ENCODE measurements at regions not wholly inside any gene's neighbourhood (a gene's known extent, or its start where the extent isn't known, plus 50 kb on each side); places are given as distances from the start of the nearest gene placed in this dataset.

DNA sequence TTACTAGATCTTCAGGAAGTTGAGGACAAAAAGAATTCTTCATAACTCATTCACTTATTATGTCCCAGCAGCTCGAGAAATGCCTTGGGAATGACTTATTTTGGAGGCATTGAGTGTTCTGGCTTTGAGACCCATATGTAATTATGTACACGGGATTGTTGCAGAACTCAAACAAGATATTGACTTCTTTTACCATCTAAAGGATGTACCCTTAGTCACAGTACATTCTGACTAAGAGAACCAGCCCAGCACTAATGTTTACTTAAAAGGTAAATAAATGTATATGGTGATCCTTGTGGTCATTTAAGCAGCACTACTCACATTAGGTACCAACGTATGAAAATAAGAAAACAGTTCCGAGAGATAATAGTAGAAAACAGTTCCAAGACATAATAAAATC lies 268.9 kb downstream of the ADCYAP1 start:
- no peaks in the 10 kb centered on the region for H3K79me1 ChIP-seq (ENCODE audit: low read depth, low read length)
- no peak overlapping the region for H4K8ac ChIP-seq (ENCODE audit: low read depth, low read length)
- no peak overlapping the region for H2AK5ac ChIP-seq (ENCODE audit: low read depth, low read length)
- no peak overlapping the region for H3K4me3 ChIP-seq (ENCODE audit: low read length in 2 of 2)
- H3K9me3 ChIP-seq (replicated peaks in 1 of 2; ENCODE audit: control insufficient read depth in 2 of 2, insufficient read depth in 1 of 2, low read depth in 1 of 2, low read length in 2 of 2) = peaks cover 0 to 2% of the 10 kb centered on the region in 2 donors
- WGBS, 2 donors (ENCODE audit: extremely low coverage in 2 of 2, insufficient read length in 2 of 2, insufficient replicate concordance in 1 of 2) = no CpG with 5 or more reads among the region's 4 CpGs
- no peaks in the 10 kb centered on the region for H3K27me3 ChIP-seq (ENCODE audit: control insufficient read depth in 3 of 3, insufficient read depth in 3 of 3, low read depth in 1 of 3, low read length in 3 of 3)
- no peak overlapping the region for H2AFZ ChIP-seq (ENCODE audit: low read length)
- DNase-seq (ENCODE audit: low spot score) = no peak
- no peak overlapping the region for H3K27ac ChIP-seq (replicated peaks; ENCODE audit: low read length)
- H2BK5ac ChIP-seq (ENCODE audit: low read length) = no peak overlapping the region
- H3K4ac ChIP-seq (ENCODE audit: low read length) = no peak overlapping the region
- no peak overlapping the region for H3K18ac ChIP-seq (ENCODE audit: low read length)
- H2BK120ac ChIP-seq (ENCODE audit: low read depth, low read length) = no peak overlapping the region
- H3K23ac ChIP-seq (ENCODE audit: low read depth, low read length, poor library complexity) = no peak overlapping the region
- H2BK15ac ChIP-seq (ENCODE audit: low read length) = no peak overlapping the region
- H3K4me2 ChIP-seq (ENCODE audit: insufficient read depth, low read length, poor library complexity, severe bottlenecking) = no peak overlapping the region
- no peak overlapping the region for H3K9ac ChIP-seq (ENCODE audit: low read depth, low read length, poor library complexity)
- no peak overlapping the region for H3K14ac ChIP-seq (ENCODE audit: low read length)
- no peaks in the 10 kb centered on the region for H3K36me3 ChIP-seq (replicated peaks in 1 of 2; ENCODE audit: control insufficient read depth in 2 of 2, insufficient read depth in 2 of 2, low read length in 2 of 2)
- H3K4me1 ChIP-seq (ENCODE audit: control insufficient read depth in 2 of 2, insufficient read depth in 1 of 2, low read depth in 1 of 2, low read length in 2 of 2) = no peaks in the 10 kb centered on the region
- H4K91ac ChIP-seq (ENCODE audit: low read depth, low read length, poor library complexity) = no peak overlapping the region
- H2BK12ac ChIP-seq (ENCODE audit: low read length) = no peak overlapping the region

DNA sequence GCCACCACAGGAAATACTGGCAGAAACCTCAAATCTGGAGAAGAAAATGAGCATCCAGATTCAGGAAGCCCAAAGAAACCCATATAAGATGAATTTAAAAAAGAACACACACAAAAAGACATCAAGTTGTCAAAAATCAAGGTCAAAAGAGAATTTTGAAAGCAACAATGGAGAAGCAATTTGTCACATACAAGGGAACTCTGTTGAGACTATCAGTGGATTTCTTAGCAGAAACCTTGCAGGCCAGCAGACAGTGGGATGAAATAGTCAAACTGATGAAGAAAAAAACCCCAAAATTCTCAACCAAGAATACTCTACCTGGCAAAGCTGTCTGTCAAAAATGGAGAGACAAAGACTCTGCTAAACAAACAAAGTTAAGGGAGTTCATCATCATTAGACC lies 272.6 kb downstream of the ADCYAP1 start:
- Histone ChIP-seq H2AFZ (ENCODE audit: low read length) (no peak overlapping the region), H3K9me3 (replicated peaks in 1 of 2; ENCODE audit: control insufficient read depth in 2 of 2, insufficient read depth in 1 of 2, low read depth in 1 of 2, low read length in 2 of 2) (peaks cover 0 to 2% of the 10 kb centered on the region in 2 donors), H2BK5ac (ENCODE audit: low read length) (no peak overlapping the region), H3K9ac (ENCODE audit: low read depth, low read length, poor library complexity) (no peak overlapping the region), H2BK120ac (ENCODE audit: low read depth, low read length) (no peak overlapping the region), H4K8ac (ENCODE audit: low read depth, low read length) (no peak overlapping the region), H2BK12ac (ENCODE audit: low read length) (no peak overlapping the region), H4K91ac (ENCODE audit: low read depth, low read length, poor library complexity) (no peak overlapping the region), H3K79me1 (ENCODE audit: low read depth, low read length) (no peaks in the 10 kb centered on the region), H3K14ac (ENCODE audit: low read length) (no peak overlapping the region), H3K4me2 (ENCODE audit: insufficient read depth, low read length, poor library complexity, severe bottlenecking) (no peak overlapping the region), H3K27me3 (ENCODE audit: control insufficient read depth in 3 of 3, insufficient read depth in 3 of 3, low read depth in 1 of 3, low read length in 3 of 3) (no peaks in the 10 kb centered on the region), H3K4me1 (ENCODE audit: control insufficient read depth in 2 of 2, insufficient read depth in 1 of 2, low read depth in 1 of 2, low read length in 2 of 2) (no peaks in the 10 kb centered on the region), H3K4ac (ENCODE audit: low read length) (no peak overlapping the region), H3K18ac (ENCODE audit: low read length) (no peak overlapping the region), H2BK15ac (ENCODE audit: low read length) (no peak overlapping the region), H2AK5ac (ENCODE audit: low read depth, low read length) (no peak overlapping the region), H3K36me3 (replicated peaks in 1 of 2; ENCODE audit: control insufficient read depth in 2 of 2, insufficient read depth in 2 of 2, low read length in 2 of 2) (no peaks in the 10 kb centered on the region), H3K23ac (ENCODE audit: low read depth, low read length, poor library complexity) (no peak overlapping the region), H3K4me3 (ENCODE audit: low read length in 2 of 2) (no peak overlapping the region), H3K27ac (replicated peaks; ENCODE audit: low read length) (no peak overlapping the region)
- no peak for DNase-seq (ENCODE audit: low spot score)

DNA sequence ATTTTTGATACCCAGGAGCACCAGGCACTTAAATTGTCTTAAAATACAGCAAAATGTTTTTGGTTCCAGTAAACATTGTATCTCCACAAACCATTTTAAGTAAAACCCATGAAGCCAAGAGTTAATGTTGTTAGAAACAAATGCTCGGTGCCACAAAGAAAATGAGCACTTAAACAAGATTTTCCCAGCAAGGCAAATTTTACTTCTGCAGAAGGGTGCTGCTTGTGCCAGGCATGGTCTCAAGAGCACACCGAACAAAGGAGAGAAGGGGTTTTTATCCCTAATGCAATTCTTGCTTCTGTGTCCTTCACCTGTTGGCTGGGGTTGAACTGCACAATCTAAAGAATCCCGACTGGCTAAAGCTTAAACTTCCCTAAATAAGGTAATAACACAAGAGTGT lies 286.7 kb downstream of the ADCYAP1 start:
- H4K8ac ChIP-seq (ENCODE audit: low read depth, low read length) = no peak overlapping the region
- no peak overlapping the region for H3K4me2 ChIP-seq (ENCODE audit: insufficient read depth, low read length, poor library complexity, severe bottlenecking)
- WGBS, 2 donors (ENCODE audit: extremely low coverage in 2 of 2, insufficient read length in 2 of 2, insufficient replicate concordance in 1 of 2) = no CpG with 5 or more reads among the region's 3 CpGs
- no peaks in the 10 kb centered on the region for H3K27me3 ChIP-seq (ENCODE audit: control insufficient read depth in 3 of 3, insufficient read depth in 3 of 3, low read depth in 1 of 3, low read length in 3 of 3)
- H3K79me1 ChIP-seq (ENCODE audit: low read depth, low read length) = no peaks in the 10 kb centered on the region
- no peak overlapping the region for H3K4me3 ChIP-seq (ENCODE audit: low read length in 2 of 2)
- no peaks in the 10 kb centered on the region for H3K4me1 ChIP-seq (ENCODE audit: control insufficient read depth in 2 of 2, insufficient read depth in 1 of 2, low read depth in 1 of 2, low read length in 2 of 2)
- no peak overlapping the region for H2BK120ac ChIP-seq (ENCODE audit: low read depth, low read length)
- no peak overlapping the region for H3K27ac ChIP-seq (replicated peaks; ENCODE audit: low read length)
- H3K9ac ChIP-seq (ENCODE audit: low read depth, low read length, poor library complexity) = no peak overlapping the region
- no peak overlapping the region for H3K14ac ChIP-seq (ENCODE audit: low read length)
- H2AK5ac ChIP-seq (ENCODE audit: low read depth, low read length) = no peak overlapping the region
- no peak overlapping the region for H2BK5ac ChIP-seq (ENCODE audit: low read length)
- H2BK15ac ChIP-seq (ENCODE audit: low read length) = no peak overlapping the region
- H3K36me3 ChIP-seq (replicated peaks in 1 of 2; ENCODE audit: control insufficient read depth in 2 of 2, insufficient read depth in 2 of 2, low read length in 2 of 2) = no peaks in the 10 kb centered on the region
- H2AFZ ChIP-seq (ENCODE audit: low read length) = no peak overlapping the region
- H2BK12ac ChIP-seq (ENCODE audit: low read length) = no peak overlapping the region
- no peaks in the 10 kb centered on the region for H3K9me3 ChIP-seq (replicated peaks in 1 of 2; ENCODE audit: control insufficient read depth in 2 of 2, insufficient read depth in 1 of 2, low read depth in 1 of 2, low read length in 2 of 2)
- no peak for DNase-seq (ENCODE audit: low spot score)
- H4K91ac ChIP-seq (ENCODE audit: low read depth, low read length, poor library complexity) = no peak overlapping the region
- H3K23ac ChIP-seq (ENCODE audit: low read depth, low read length, poor library complexity) = no peak overlapping the region
- H3K4ac ChIP-seq (ENCODE audit: low read length) = no peak overlapping the region
- no peak overlapping the region for H3K18ac ChIP-seq (ENCODE audit: low read length)

DNA sequence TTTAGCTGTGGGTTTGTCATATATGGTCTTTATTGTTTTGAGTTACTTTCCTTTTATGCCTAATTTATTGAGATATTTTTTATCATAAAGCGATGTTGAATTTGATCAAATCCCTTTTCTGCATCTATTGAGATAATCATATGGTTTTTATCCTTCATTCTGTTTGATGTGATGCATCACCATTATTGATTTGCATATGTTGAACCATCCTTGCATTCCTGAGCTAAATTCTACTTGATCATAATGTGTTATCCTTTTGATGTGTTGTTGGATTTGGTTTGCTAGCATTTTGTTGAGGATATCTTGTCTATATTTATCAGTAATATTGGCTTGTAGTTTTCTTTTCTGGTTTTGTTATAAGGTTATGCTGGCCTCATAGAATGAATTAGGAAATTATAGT lies 308.5 kb downstream of the ADCYAP1 start:
- no peak overlapping the region for H3K14ac ChIP-seq (ENCODE audit: low read length)
- peaks cover 0 to 1% of the 10 kb centered on the region in 2 donors for H3K4me1 ChIP-seq (ENCODE audit: control insufficient read depth in 2 of 2, insufficient read depth in 1 of 2, low read depth in 1 of 2, low read length in 2 of 2)
- no peak overlapping the region for H3K4me2 ChIP-seq (ENCODE audit: insufficient read depth, low read length, poor library complexity, severe bottlenecking)
- DNase-seq (ENCODE audit: low spot score) = no peak
- H3K9ac ChIP-seq (ENCODE audit: low read depth, low read length, poor library complexity) = no peak overlapping the region
- H2BK5ac ChIP-seq (ENCODE audit: low read length) = no peak overlapping the region
- H3K27me3 ChIP-seq (ENCODE audit: control insufficient read depth in 3 of 3, insufficient read depth in 3 of 3, low read depth in 1 of 3, low read length in 3 of 3) = no peaks in the 10 kb centered on the region
- no peak overlapping the region for H2AK5ac ChIP-seq (ENCODE audit: low read depth, low read length)
- H4K8ac ChIP-seq (ENCODE audit: low read depth, low read length) = no peak overlapping the region
- H2BK15ac ChIP-seq (ENCODE audit: low read length) = no peak overlapping the region
- H4K91ac ChIP-seq (ENCODE audit: low read depth, low read length, poor library complexity) = no peak overlapping the region
- H3K79me1 ChIP-seq (ENCODE audit: low read depth, low read length) = no peaks in the 10 kb centered on the region
- no peak overlapping the region for H2BK12ac ChIP-seq (ENCODE audit: low read length)
- no peak overlapping the region for H3K4me3 ChIP-seq (ENCODE audit: low read length in 2 of 2)
- no peaks in the 10 kb centered on the region for H3K9me3 ChIP-seq (replicated peaks in 1 of 2; ENCODE audit: control insufficient read depth in 2 of 2, insufficient read depth in 1 of 2, low read depth in 1 of 2, low read length in 2 of 2)
- WGBS, 2 donors (ENCODE audit: extremely low coverage in 2 of 2, insufficient read length in 2 of 2, insufficient replicate concordance in 1 of 2) = no CpG with 5 or more reads among the region's 1 CpG
- H3K23ac ChIP-seq (ENCODE audit: low read depth, low read length, poor library complexity) = no peak overlapping the region
- H3K36me3 ChIP-seq (replicated peaks in 1 of 2; ENCODE audit: control insufficient read depth in 2 of 2, insufficient read depth in 2 of 2, low read length in 2 of 2) = no peaks in the 10 kb centered on the region
- H3K4ac ChIP-seq (ENCODE audit: low read length) = no peak overlapping the region
- H3K18ac ChIP-seq (ENCODE audit: low read length) = no peak overlapping the region
- H2BK120ac ChIP-seq (ENCODE audit: low read depth, low read length) = no peak overlapping the region
- no peak overlapping the region for H2AFZ ChIP-seq (ENCODE audit: low read length)
- H3K27ac ChIP-seq (replicated peaks; ENCODE audit: low read length) = no peak overlapping the region
